HG03103 (cell line): ENCODE measurements at regions not wholly inside any gene's neighbourhood (a gene's known extent, or its start where the extent isn't known, plus 50 kb on each side); places are given as distances from the start of the nearest gene placed in this dataset.
"Not testable (repeated sequence)": the region's sequence is repeated elsewhere in the genome, so short reads cannot be mapped to it uniquely, and the experiment has no call there.

ENCODE experiments used
- ATAC-seq: cut with Tn5 transposase; IDR thresholded peaks from one replicate; pipeline ENCODE4 v1.9.1; 2021; ENCODE audit warnings: low read depth; ENCODE audit not compliant: unreplicated experiment

DNA sequence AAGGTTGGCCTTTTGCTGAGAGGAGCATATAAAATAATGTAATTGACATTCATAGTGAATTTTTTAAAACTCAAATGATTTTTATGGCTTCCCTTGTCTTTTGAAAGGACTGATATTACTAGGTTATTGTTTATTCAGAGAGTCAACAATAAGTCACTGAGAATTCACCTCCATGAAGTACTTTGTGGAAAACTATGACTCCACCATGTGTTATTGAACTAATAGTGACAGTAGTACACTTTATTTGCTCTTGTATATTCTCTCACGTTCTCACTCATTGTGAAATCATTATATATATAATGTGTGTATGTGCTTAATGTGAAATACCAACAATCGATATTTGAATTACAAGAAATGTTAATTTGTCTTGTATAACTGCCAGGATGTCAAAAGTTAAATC is 267.4 kb upstream of the CCDC179 start:
- ATAC-seq: no peak

DNA sequence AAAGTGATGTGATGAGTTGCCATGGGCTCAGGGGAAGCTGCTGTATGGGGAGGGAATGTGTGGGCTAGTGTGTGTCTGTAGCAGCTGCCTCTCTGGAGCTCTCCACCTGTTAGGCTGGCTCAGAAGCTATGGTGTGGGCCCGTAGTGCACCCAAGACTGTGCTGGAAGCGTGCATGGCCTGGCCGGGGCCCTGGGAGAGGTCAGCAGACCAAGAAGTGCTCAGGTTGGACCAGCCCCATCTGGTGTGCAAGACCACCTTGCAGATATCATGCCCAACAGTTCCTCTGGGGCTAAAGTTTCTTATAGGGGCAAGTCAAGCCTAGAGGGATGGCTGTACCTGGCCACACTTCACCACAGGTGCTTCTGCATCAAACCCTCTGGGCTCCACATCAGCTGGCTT is 274.4 kb upstream of the CCDC179 start:
- no peak for ATAC-seq

DNA sequence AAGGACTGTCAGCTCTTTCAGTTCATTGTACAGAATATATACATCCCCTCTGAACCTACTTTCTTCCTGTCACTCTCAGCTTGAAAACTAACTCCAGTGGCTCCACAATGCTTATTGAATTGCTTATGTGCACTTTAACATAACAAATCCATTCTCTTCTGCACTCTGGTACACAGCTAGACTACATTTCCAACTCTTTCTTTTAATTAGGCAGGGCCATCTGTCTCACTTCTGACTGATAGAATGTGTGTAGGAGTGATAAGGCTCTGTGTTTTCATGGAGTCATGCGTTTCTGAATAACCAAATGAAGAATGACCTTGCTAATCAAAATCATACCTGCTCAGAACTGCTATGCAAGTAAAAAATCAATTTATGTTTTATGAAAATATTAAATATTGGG is 278.5 kb upstream of the CCDC179 start:
- no peak for ATAC-seq

DNA sequence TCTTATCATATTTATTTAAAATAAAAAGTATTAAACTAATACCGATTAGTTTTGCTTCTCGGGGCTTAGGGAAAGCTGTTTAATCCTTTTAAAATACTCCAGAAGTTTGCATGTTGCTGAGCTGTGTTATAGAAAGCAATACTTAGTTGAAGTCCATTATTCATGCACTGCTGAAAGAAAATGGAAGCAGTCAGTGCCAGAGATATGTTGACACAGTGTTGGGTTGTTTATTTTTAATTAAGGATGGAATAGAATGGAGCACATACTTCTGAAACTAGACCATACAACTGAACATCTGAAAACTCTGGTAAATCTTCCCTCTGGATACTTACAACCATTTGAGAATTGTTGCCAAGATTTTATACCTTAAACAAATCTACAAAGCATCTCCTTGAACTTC is 282.7 kb upstream of the CCDC179 start:
- no peak for ATAC-seq

DNA sequence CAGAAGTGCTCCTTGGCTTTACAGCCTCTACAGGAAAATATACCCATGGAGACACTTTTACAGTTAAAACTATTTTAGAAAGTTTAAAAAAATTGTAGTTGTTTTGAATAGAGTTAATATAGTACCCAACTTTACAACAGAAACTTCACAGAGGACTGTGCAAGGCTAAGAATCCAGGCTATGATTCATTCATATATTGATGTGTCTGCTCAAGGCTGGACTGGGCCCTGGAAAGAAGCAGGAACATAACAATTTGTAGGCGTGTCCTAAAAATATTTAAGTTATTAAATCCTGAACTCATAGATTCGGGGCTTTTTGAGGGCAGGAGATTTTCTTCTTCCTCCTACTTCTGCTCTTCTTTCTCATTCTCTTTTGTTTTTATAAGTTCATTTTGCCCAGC is 291.5 kb upstream of the CCDC179 start:
- no peak for ATAC-seq

DNA sequence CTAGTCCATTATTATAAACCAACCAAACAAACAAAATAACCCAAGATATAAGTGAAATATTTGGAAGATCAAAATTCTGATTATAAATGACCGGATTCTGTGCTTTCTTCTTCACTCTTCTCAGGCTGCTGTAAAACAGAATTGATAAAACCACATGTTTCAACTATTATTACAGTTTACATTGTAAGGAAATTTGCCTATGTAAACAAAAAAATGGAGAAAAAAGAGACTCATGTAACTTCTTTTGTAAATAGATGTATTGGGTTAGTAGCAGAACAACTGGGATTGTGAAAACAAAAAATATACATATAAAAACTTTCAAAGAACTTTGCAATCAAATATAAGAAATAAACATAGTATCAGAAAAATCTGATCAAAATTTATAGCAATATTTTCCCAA is 295.2 kb upstream of the CCDC179 start:
- ATAC-seq: no peak

DNA sequence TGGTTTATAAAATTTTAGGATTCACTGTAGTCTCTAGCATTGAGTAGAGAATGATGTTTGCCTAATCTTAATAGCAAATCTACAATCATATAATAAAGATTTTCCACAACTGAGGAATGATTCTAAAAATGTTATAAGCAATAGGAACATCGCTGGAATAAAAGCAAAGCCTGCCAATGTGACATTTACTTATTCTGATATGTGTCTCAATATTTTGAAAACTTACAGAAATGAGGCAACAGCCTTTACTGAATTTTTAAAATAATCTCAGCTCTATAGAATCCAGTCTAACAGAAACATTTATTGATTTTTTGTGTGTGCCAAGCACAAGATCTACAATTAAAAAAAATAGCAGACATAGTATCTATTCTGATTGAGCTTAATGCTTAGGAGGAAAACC is 303.7 kb upstream of the CCDC179 start:
- no peak for ATAC-seq

DNA sequence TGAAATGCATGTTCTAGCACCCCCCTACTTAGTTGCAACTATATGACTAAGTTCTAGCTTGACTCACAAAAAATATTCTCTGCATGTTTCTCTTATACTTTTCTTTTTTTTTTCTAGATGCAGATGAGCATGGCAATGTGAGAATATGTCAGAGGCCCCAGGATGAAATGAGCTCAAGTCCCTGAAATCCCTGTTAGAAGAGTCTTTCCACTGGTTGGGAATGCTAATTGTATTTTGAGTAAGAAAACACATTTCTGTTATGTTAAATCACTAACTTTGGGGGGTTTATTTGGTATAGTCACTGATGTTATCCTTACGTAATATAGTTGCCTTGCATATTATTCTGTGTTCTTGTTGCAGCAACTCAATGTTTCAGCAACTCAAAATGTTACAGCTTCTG is 306.1 kb upstream of the CCDC179 start:
- no peak for ATAC-seq

DNA sequence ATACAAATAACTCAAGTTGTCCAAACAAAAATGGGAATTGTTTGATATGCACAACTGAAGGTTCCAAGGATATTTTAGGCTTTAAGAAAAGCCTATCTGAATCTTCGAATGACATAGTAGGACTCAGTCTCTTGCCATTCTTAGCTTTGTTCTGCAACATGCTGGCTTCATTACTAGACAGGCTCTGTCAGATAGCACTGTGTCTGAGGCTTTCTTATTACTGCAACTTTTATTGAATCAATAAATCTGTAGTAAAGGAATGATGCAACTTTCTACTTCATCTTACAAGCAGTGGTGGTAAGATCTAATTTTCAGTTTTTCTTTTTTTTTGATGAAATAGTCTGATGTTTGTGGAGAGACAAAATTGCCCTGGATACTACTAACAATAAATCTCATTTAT is 319.3 kb upstream of the CCDC179 start:
- no peak for ATAC-seq

DNA sequence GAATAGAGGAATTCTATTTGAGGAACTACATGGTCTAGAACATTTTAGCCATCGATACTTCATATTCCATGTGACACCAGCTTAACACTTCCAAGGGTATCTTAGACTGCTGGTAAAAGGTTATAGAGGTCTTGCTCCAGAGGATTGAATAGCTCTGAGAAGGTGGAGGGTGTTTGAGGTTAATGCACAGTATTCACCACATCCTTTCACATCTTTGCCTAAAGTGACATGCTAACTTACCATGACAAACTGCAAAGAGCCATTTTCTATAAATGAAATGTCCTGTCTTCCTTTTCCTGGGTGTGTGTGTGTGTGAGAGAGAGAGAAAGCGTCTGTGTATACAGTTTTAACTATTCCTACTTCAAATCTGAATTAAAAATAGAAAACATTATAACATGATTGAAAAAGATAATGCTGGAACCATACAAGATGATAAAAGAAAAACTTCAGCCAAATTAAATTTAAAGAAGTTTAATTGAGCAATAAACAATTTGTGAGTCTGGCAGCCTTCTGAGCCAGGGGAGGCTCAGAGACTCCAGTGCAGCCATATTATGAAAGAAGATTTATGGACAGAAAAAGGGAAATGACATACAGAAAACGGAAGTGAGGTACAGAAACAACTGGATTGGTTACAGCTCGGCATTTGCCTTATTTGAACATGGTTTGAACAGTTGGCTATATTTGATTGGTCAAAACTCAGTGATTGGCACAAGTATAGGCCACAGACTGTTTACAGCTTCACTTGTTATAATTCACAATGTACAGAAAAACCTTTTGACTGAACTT is 320.9 kb upstream of the CCDC179 start:
- ATAC-seq: no peak

DNA sequence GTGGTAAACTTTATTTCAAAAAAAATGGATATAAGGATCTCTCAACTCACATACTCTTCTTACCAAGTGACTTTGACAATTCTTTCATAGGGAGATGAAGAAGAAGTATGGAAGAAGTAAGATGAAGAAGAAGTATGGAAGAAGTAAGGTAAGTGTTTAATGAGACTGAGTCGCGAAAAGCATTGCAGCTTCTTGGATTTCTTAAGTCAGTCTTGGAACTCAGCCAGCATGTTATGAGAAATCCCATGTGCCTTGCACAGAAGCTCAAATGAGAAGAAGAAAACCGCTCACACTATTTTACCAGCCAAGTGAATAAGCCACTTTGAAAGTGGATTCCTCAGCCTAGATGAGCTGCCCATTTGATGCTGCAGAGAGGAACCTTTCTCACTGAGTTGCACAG is 332.0 kb upstream of the CCDC179 start:
- no peak for ATAC-seq

DNA sequence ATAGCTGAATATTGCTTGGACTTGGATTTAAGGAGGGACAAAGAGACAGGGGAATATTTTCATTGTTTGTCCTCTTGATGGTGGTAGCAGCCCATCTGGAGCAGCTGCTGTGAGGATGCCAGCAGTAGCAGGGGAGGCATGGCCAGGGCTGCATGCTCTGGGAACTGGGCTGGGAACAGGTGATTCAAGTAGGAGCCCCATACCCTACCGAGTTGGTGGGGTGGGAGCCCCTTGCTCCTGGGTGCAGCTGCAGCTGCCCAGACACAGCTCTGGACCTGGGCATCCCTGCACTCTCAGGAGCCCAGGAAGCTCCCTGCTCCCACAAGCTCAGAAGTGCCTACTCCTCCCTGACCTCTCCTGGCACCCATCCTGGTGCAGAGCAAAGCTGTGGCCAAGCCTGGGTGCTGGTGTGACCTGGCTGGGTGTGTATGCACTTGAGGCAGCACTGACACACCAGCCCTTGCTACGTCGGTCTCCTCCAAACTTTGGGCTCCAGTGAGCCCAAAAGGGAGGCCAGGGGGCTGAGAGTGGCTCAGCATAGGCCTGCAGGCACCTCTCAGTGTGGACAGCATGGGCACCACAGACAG is 341.8 kb upstream of the CCDC179 start:
- ATAC-seq: no peak

DNA sequence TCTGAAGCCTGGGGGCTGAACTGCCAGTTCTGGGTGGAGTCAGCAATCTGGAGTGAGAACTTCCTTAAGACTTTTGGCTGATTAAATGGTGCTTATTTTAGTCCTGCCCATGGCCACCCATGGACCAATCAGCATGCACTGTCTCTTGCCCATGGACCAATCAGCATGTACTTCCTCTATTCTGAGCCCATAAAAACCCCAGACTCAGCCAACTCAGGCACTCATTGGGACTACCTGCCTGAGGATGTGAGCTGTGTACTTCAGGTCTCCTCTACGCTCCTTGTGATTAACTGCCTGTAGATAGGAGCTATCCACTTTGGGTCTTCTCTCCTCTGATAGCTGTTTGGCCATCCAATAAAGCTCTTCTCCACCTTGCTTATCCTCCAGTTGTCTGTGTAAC is 342.3 kb upstream of the CCDC179 start:
- no peak for ATAC-seq

DNA sequence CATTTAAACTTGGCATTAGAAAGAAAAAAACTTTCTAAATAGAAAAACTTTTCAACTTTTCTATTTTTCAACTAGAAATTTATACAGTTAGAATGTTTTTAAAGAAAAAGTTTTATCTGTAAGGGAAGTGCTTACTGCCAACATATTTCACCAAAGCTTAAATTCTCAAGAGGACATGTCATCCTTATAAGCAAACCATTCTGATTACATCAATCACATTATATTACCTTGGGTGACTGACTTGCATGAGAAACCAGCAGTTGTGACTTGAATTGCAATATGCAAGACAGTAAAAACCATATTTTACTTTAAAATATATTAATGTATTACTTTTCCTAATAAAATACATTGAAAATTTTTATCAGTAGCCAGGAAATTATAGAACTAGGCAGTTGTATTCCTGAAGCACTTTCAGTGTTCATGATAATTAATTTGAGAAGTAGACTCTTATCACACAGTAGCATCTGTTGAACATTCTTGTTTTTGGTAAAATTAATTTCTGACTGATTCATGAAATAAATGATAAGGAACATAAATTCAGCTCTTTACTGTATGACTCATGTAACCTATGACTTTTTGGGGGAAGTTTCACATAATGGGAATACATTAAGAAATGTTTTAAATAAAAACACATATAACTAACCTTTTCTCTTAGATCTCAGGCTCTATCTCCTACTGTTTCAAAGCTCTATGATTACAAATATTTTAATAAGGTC is 345.0 kb upstream of the CCDC179 start:
- ATAC-seq: no peak

DNA sequence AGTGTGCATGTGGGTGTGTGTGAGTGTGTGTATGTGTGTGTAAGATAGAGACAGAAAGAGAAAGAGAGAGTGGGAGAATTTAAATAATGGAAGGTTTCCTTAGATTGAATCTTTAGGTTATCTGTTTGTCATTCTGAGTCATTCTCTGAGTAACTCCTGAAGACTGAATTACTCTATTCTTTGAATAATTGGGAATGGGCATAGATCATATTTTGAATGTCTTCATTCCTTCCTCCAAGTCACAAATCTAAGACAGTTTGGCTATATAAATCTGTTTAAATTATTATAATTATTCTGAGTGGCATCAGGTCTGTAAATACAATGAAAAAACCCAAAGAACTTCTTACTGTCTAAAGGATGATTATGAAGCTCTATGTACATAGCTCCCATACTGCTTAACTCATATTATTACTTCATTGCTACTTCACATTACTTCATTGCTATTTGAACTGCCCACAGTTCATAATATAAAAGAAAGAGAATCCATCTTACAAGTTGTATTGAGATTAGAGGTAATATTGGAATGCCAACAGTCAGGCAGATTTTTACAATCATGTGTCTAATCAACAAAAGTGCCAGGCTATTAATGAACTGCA is 346.6 kb upstream of the CCDC179 start:
- no peak for ATAC-seq

DNA sequence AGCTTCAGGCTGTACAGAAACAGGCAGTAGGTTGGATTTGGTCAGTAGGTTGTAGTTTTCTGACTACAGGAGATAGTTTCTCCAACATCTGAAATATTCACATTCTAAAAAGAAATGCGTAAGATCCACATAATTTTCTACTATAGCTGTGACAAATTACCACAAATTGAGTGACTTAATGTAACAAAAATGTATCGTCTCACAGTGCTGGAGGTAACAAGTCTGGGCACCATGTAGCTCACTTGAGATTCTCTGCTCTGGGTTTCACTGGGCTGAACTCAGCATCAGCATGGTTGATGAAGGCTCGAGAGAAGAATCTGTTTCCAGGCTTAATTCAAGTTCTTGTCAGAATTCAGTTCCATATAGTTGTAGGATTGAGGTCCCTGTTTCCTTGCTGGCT is 350.9 kb upstream of the CCDC179 start:
- ATAC-seq: no peak

DNA sequence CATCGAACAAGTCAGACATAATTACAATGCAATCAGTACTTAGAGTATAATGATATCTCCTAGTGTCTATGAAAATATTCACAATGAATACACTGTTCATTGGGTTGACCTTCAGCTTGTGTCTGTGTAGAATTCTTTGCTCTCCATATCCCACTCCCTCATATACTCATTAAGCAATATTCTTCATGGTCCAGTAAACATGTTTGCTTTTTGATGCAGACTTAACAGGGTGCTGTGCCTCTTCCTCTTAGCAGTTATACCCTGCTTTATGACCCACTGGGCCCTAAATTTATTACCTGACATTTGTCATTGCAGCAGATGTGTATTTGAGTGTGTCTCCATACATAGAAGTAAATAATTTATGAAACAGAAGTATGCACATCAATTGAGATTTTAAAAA is 352.5 kb upstream of the CCDC179 start:
- ATAC-seq: no peak

DNA sequence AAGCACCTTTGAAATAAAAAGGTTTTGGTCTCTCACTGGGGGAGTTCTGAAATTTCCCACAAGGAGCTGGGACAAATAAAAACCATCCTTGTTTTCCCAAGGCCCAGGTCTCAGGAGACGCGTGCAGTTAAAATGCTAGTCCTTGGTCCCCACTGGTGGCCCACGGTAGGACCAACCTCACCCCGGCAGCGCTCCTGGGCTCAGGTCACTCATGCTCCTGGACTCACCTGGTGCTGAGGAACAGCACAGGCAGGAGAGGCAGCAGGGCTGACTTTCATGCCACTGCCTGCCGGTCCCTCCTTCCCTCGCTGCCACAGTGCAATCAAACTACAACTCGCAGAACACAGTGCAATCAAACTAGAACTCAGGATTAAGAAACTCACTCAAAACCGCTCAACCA is 356.8 kb upstream of the CCDC179 start:
- no peak for ATAC-seq

DNA sequence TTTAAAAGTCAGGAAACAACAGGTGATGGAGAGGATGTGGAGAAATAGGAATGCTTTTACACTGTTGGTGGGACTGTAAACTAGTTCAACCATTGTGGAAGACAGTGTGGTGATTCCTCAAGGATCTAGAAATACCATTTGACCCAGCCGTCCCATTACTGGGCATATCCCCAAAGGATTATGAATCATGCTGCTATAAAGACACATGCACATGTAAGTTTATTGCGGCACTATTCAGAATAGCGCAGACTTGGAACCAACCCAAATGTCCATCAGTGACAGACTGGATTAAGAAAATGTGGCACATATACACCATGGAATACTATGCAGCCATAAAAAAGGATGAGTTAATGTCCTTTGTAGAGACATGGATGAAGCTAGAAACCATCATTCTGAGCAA is 359.8 kb upstream of the CCDC179 start:
- ATAC-seq: not testable (repeated sequence)

DNA sequence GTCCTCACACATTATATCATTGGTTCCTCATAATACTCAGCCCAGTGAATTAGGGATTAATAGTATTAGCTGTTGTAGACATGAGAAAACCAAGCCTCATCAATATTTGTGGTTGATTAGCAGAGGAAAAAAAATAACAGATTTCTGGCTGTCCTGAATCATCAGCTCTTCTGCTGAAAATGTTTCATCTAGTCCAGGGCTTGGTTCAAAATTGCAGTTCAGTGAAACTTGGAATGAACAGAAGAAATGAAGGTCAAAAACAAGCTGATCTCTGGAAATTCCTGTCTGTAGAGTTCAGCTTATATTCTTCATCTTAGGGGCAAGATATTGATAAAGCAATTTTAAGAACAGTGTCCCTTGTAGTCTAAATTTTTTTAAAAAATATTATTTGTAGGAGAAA is 361.1 kb upstream of the CCDC179 start:
- no peak for ATAC-seq

DNA sequence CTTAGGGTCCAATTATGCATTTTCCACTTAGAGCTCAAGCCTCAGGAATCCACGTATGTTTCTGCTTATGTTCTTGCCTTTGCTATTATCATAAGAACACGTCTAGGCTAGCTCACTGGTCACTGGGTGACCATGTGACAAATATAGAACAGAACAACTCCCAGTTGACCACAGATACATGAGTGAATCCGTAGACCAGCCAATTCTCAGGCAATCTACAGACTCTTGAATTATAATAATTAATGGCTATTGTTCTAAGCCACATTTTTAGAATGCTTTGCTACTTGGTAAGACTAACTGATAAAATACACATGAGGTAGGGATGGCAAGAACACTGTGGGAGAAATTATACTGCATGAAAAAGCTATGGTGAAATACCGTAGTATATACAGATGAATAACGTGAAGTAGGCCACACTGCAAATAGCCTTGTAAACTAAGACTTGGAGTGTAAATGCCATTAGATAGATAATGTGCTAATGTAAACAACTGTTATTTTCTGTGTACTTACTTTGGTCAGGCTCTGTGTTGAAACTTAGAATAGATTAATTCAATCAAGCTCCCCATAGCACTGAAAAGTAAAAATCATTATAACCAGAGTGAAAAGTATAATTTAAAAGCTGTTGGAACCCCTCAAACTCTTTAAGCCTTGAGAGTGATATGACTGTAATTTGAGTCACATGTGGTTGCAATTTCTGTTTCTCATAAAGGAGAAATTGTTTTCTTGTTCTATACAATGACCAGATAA is 366.2 kb upstream of the CCDC179 start:
- no peak for ATAC-seq
